ENCODE measurements at regions not wholly inside any gene's neighbourhood (a gene's known extent, or its start where the extent isn't known, plus 50 kb on each side); places are given as distances from the start of the nearest gene placed in this dataset.

- TF ChIP-seq CTCF (conservative IDR thresholded peaks at IDR 0.05; ENCODE audit: low read depth, low read length) (no peak), MAFK (IDR thresholded peaks at IDR 0.05; ENCODE audit: low read depth, low read length) (no peak), CHD1 (IDR thresholded peaks at IDR 0.05; ENCODE audit: low read depth, low read length) (no peak), USF2 (IDR thresholded peaks at IDR 0.05; ENCODE audit: low read depth, low read length) (no peak), MAZ (IDR thresholded peaks at IDR 0.05; ENCODE audit: borderline replicate concordance, low read depth, low read length) (no peak), RCOR1 (IDR thresholded peaks at IDR 0.05; ENCODE audit: insufficient replicate concordance, low read length) (no peak), NFE2L2 (IDR thresholded peaks at IDR 0.05; ENCODE audit: low read depth, low read length) (no peak), MXI1 (IDR thresholded peaks at IDR 0.05; ENCODE audit: borderline replicate concordance, low read depth, low read length) (no peak), BHLHE40 (IDR thresholded peaks at IDR 0.05; ENCODE audit: low read depth, low read length) (no peak), FOS (IDR thresholded peaks at IDR 0.05; ENCODE audit: low read depth, low read length) (no peak)
- H4K20me1 ChIP-seq (ENCODE audit: insufficient read depth, low read length): no peaks in the 10 kb centered on the region
- POLR2A ChIA-PET (ENCODE audit: unreplicated experiment): no interaction called here
- BruUV-seq (replicated peaks): no TSS peak
- H4K8ac ChIP-seq (ENCODE audit: low read depth in 2 of 2, low read length in 2 of 2): no peak overlapping the region
- H3K4ac ChIP-seq (ENCODE audit: low read depth, low read length): no peak overlapping the region
- no peak overlapping the region for H2AFZ ChIP-seq (replicated peaks; ENCODE audit: low read length, poor library complexity)
- H3K56ac ChIP-seq (ENCODE audit: extremely low read depth, insufficient read depth, low read length): no peak overlapping the region
- CTCF ChIA-PET: no interaction called here
- no peaks in the 10 kb centered on the region for H3K79me1 ChIP-seq (ENCODE audit: low read depth in 1 of 2, low read length in 2 of 2)
- no peak overlapping the region for H2BK15ac ChIP-seq (ENCODE audit: low read depth, low read length)
- H3K14ac ChIP-seq (replicated peaks; ENCODE audit: low read depth, low read length): no peak overlapping the region
- H3K36me3 ChIP-seq (ENCODE audit: control insufficient read depth, insufficient read depth, low read length): no peaks in the 10 kb centered on the region
- ATAC-seq (ENCODE audit: low read depth): no peak
- H3K18ac ChIP-seq (ENCODE audit: low read depth, low read length): no peak overlapping the region
- no peak overlapping the region for H3K27ac ChIP-seq (ENCODE audit: insufficient read depth, low read length)
- H3K23ac ChIP-seq (ENCODE audit: low read depth, low read length): no peak overlapping the region
- in situ Hi-C loops (cut with MboI; ENCODE audit: low sequenced_read_pairs) (no loop called here), dilution Hi-C loops (cut with HindIII; ENCODE audit: low sequenced_read_pairs, unreplicated experiment) (no loop called here), intact Hi-C loops (cut with micrococcal nuclease) (no loop called here)
- H4K5ac ChIP-seq (ENCODE audit: low read depth, low read length): no peak overlapping the region
- H4K91ac ChIP-seq (ENCODE audit: insufficient read depth, low read depth, low read length): no peak overlapping the region
- H2AK9ac ChIP-seq (replicated peaks; ENCODE audit: low read depth, low read length, poor library complexity): no peak overlapping the region
- H3K9ac ChIP-seq (ENCODE audit: low read depth, low read length): no peak overlapping the region
- WGBS, 2 experiments (ENCODE audit: extremely low coverage in 2 of 2, insufficient read length in 1 of 2): 94% methylated on average over 3 of the region's 6 CpGs; no CpG with 5 or more reads in 1 of the 2 experiments
- H2BK120ac ChIP-seq (ENCODE audit: low read depth, low read length): no peak overlapping the region
- no peak overlapping the region for H2BK5ac ChIP-seq (ENCODE audit: low read depth, low read length, poor library complexity, severe bottlenecking)
- peaks cover 3% of the 10 kb centered on the region; the same call in 1 of the 2 replicates for H3K4me1 ChIP-seq (ENCODE audit: control insufficient read depth, insufficient read depth, low read length)
- no peak overlapping the region for H2AK5ac ChIP-seq (ENCODE audit: low read depth, low read length)
- no peaks in the 10 kb centered on the region for H3K27me3 ChIP-seq (ENCODE audit: control insufficient read depth, insufficient read depth, low read length)
- no peak overlapping the region for H3K4me2 ChIP-seq (ENCODE audit: low read depth, low read length)
- H3K4me3 ChIP-seq (ENCODE audit: insufficient read depth, low read depth, low read length): no peak overlapping the region
- no peaks in the 10 kb centered on the region for H3K9me3 ChIP-seq (ENCODE audit: control insufficient read depth, insufficient read depth, low read length)
- DNase-seq: no peak
- H2BK20ac ChIP-seq (ENCODE audit: low read depth, low read length): no peak overlapping the region
- H3K9me1 ChIP-seq (ENCODE audit: insufficient read depth, low read length): peaks cover 2% of the 10 kb centered on the region; the same call in 1 of the 2 replicates
Observed at GRCh38 chr2:207446653-207447052, 83.1 kb upstream of the CREB1 start.

Measured in IMR-90 (cell line).